Astrocyte of the cerebellum (primary cell): ENCODE measurements at regions not wholly inside any gene's neighbourhood (a gene's known extent, or its start where the extent isn't known, plus 50 kb on each side); places are given as distances from the start of the nearest gene placed in this dataset.

Experiments used
- DNase-seq: peaks from one replicate; pipeline ENCODE4 v3.0.0-alpha.2; 2011; ENCODE audit warnings: low read depth
- H3K4me3 ChIP-seq: 2 replicates; pipeline ENCODE4 v1.5.1; 2011; ENCODE audit warnings: mild to moderate bottlenecking, low read depth, low read length, moderate library complexity
- in situ Hi-C: cut with HindIII; loops from 2 replicates; pipeline ENCODE4 v1.10.0; 2017; ENCODE audit warnings: low sequenced_read_pairs
- TF ChIP-seq, protein P1 (sequence below): IDR thresholded peaks from 2 replicates; pipeline ENCODE4 v1.5.1; 2012; ENCODE audit warnings: low read length, low read depth, moderate library complexity, mild to moderate bottlenecking; ENCODE audit errors: missing control alignments

DNA sequence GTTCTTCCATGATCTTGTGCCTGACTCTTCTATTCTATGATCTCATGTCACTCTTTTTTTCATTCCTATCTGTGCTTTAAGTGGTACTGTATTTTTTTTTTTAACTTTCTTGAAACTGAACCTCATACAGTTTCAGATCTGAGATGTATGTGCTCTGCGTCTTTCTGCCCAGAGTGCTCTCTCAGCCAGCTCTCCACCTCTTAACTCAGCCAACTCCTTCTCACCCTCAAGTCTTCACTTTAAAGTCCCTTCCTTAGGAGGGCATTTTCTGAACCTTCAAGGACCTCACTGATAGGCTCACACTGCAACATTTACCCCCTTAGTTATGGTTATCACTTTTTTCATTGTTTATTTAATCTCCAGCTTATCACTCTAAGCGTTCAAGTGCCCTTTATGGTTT lies 158.7 kb downstream of the IRS2 start:
- no peak overlapping the region for H3K4me3 ChIP-seq
- in situ Hi-C loops = no loop called here
- TF ChIP-seq, protein P1, sequence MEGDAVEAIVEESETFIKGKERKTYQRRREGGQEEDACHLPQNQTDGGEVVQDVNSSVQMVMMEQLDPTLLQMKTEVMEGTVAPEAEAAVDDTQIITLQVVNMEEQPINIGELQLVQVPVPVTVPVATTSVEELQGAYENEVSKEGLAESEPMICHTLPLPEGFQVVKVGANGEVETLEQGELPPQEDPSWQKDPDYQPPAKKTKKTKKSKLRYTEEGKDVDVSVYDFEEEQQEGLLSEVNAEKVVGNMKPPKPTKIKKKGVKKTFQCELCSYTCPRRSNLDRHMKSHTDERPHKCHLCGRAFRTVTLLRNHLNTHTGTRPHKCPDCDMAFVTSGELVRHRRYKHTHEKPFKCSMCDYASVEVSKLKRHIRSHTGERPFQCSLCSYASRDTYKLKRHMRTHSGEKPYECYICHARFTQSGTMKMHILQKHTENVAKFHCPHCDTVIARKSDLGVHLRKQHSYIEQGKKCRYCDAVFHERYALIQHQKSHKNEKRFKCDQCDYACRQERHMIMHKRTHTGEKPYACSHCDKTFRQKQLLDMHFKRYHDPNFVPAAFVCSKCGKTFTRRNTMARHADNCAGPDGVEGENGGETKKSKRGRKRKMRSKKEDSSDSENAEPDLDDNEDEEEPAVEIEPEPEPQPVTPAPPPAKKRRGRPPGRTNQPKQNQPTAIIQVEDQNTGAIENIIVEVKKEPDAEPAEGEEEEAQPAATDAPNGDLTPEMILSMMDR = no peak
- no peak for DNase-seq

DNA sequence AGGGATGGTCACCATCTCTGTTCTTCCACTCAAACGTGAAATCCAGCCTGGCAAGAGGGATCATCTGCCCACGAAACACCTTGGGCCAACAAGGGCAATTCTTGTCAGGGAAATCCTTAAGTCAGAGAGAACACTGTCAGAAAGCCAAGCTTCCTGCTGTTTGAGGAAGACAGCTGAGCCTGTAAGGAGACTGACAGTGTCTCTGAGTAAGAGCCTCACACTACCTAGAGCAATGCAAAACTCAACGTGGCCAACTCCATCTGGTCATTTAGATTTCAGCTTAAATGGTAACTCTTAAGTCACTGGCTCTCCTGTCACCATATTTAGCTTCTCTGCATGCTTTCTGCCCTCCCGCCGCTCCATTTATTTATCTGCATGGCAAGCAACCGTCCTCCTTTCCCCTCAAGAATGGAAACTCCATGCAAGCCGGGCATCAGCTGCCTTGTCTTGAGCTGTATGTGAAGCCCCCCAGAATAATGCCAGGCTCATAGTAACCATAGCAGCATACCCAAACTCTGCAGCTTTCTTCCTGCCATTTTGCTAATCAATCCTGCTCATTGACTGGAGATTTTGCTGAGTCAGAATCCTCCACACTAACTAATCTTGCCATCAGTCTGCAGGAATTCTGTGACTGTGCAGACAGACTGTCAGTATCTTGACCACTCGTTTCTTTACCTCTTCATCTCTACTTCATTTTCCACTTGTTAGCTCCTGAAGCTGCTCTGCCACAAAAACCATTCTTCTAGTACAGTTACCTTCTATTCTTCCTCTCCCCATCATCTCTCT lies 159.8 kb downstream of the IRS2 start:
- TF ChIP-seq, protein P1 = no peak
- no peak overlapping the region for H3K4me3 ChIP-seq
- in situ Hi-C loops = no loop called here
- DNase-seq = no peak

DNA sequence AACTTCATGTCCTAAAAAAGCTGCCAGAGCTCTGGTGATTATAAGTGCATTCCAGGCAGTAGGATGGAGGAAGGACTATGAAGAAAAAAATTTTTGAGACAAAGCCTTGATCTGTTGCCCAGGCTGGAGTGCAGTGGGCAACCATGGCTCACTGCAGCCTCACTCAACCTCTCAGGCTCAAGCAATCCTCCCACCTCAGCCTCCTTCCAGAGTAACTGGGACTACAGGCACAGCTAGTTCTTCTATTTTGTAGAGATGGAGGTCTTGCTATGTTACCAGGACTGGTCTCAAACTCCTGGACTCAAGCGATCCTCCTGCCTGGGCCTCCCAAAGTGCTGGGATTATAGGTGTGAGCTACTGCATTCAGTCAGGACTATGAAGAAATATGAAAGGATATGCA lies 161.2 kb downstream of the IRS2 start:
- H3K4me3 ChIP-seq = no peak overlapping the region
- in situ Hi-C loops = no loop called here
- no peak for DNase-seq
- TF ChIP-seq, protein P1 = no peak

DNA sequence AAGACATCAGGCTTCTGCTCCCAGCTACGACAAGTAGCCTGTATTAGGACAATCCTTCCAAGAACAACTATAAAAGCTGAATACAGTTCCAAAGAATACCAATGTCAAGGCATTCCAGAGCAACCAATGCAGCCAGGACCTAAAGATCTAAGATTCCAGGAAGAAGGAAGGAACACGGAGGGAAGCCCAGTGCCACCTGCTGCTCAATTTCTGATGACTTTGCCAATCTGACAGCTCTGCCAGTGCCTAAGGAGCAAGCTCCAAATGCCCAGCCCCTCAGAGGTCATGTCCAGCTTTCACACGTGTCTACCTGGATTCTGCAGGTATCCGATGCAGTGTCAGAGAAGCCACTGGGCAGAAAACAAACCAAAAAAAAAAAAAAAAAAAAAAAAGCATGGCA lies 164.4 kb downstream of the IRS2 start:
- in situ Hi-C loops = no loop called here

DNA sequence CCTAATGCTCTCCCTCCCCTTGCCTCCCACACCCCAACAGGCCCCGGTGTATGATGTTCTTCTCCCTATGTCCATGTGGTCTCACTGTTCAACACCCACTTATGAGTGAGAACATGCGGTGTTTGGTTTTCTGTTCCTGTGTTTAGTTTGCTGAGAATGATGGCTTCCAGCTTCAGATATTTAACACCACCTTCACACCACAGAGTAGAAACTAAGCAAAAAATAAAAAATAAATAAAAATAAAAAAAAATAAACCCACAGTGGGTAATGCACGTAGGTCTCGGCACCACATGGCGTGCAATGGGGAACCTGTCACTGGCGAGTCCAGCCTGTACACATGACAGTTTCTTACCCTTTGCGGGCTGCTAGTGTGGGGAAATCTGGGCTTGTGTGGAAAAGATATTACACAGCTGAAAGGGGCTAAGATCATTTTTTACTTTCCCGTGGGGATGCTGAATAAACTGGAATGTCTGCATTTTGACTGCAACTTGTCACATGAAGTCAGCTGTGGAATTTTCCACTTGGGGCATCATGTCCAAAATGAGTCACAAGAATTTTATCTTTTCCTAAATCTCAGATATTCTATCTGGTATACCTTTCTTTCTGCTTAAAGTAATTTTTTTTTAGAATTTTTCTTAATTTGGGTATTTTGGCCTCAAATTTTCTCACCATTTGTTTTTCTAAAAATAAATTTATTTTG lies 170.5 kb downstream of the IRS2 start:
- TF ChIP-seq, protein P1 = no peak
- H3K4me3 ChIP-seq = no peak overlapping the region
- no peak for DNase-seq
- in situ Hi-C loops = no loop called here

More for the DNA sequence above, 164.4 kb downstream of the IRS2 start:
- H3K4me3 ChIP-seq = no peak overlapping the region
- TF ChIP-seq, protein P1 = no peak
- no peak for DNase-seq

DNA sequence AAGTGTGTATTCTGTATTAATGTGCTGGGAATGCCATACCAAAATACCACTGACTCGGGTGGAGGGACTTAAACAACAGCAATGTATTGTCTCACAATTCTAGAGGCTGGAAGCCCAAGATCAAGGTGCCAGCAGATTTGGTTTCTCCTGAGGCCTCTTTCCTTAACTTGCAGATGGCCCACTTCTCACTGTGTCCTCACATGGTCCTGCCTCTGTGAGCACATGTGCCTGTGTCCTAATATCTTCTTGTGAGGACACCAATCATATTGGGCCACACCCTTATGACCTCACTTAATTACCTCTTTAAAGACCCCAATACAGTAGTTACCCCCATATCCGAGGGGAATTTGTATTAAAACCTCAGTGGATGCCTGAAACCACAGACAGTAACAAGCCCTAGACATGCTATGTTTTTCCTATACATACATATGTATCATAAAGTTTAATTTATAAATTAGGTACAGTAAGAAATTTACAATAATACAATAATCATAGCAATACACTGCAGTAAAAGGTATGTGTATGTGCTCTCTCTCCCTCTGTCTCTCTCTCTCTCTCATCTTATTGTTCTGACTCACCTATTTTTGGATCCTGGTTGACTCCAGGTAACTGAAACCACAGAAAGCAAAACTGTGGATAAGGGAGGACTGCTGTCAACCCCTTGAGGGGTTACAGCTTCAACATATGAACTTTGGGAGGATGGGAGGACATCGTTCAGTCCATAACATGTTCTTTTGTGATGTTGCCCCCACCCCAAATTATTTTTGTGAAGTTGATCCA lies 174.3 kb downstream of the IRS2 start:
- TF ChIP-seq, protein P1 = no peak
- no peak for DNase-seq
- in situ Hi-C loops = no loop called here
- no peak overlapping the region for H3K4me3 ChIP-seq
